Right ventricle myocardium inferior (tissue), 1 donor: ENCODE measurements at regions not wholly inside any gene's neighbourhood (a gene's known extent, or its start where the extent isn't known, plus 50 kb on each side); places are given as distances from the start of the nearest gene placed in this dataset.

ENCODE experiments used
- ATAC-seq: fragments of 200-7000 bp; cut with Tn5 transposase; one replicate; pipeline ENCODE4 v1.9.1; 2020; ENCODE audit warnings: mild to moderate bottlenecking, moderate library complexity
- DNase-seq: peaks from one replicate; pipeline ENCODE4 v3.0.0; 2021; ENCODE audit errors: missing footprints
- intact Hi-C: fragments of 100-400 bp; cut with DNase I; formaldehyde crosslinking; loops from one replicate; pipeline ENCODE4 v1.11.0; 2022
- donor health status: DM: no; HTN: yes; CAD: no; lungs with severe emphysema.

GRCh38 chr2:8018956-8019355 is 662.9 kb upstream of the ID2 start:
- ATAC-seq, result no peak
- intact Hi-C loops, result no loop called here
- no peak for DNase-seq

GRCh38 chr2:8019934-8020333 is 661.9 kb upstream of the ID2 start:
- no peak for ATAC-seq
- no peak for DNase-seq
- intact Hi-C loops, result no loop called here

- intact Hi-C loops, result no loop called here
- DNase-seq (no peak), ATAC-seq (no peak)
These were observed 659.9 kb upstream of the ID2 start for GRCh38 chr2:8021921-8022320.

- intact Hi-C loops, result no loop called here
- ATAC-seq, result no peak
- DNase-seq, result no peak
These were observed 658.8 kb upstream of the ID2 start for GRCh38 chr2:8022908-8023640.

GRCh38 chr2:8024506-8024905 is 657.4 kb upstream of the ID2 start:
- DNase-seq (no peak), ATAC-seq (no peak)
- intact Hi-C loops, result no loop called here

- intact Hi-C loops, result no loop called here
- ATAC-seq, result no peak
- no peak for DNase-seq
These were observed 655.5 kb upstream of the ID2 start for GRCh38 chr2:8026381-8026780.

- ATAC-seq (no peak), DNase-seq (no peak)
- intact Hi-C loops, result no loop called here
These were observed 654.5 kb upstream of the ID2 start for GRCh38 chr2:8027387-8027786.

GRCh38 chr2:8028036-8028435 is 653.8 kb upstream of the ID2 start:
- no peak for ATAC-seq
- intact Hi-C loops, result no loop called here
- DNase-seq, result no peak

GRCh38 chr2:8028436-8028835 is 653.4 kb upstream of the ID2 start:
- ATAC-seq, result no peak
- intact Hi-C loops, result no loop called here
- DNase-seq, result no peak

GRCh38 chr2:8028981-8029380 is 652.9 kb upstream of the ID2 start:
- DNase-seq (no peak), ATAC-seq (no peak)
- intact Hi-C loops, result no loop called here

GRCh38 chr2:8030573-8031303 is 651.1 kb upstream of the ID2 start:
- intact Hi-C loops, result no loop called here
- DNase-seq (no peak), ATAC-seq (no peak)

GRCh38 chr2:8031370-8031769 is 650.5 kb upstream of the ID2 start:
- DNase-seq (no peak), ATAC-seq (no peak)
- intact Hi-C loops, result no loop called here

GRCh38 chr2:8033546-8034096 is 648.2 kb upstream of the ID2 start:
- ATAC-seq (no peak), DNase-seq (no peak)
- intact Hi-C loops, result no loop called here

GRCh38 chr2:8036366-8036765 is 645.5 kb upstream of the ID2 start:
- ATAC-seq, result no peak
- no peak for DNase-seq
- intact Hi-C loops, result no loop called here

- DNase-seq (no peak), ATAC-seq (no peak)
- intact Hi-C loops, result no loop called here
These were observed 642.1 kb upstream of the ID2 start for GRCh38 chr2:8039732-8040131.

GRCh38 chr2:8043295-8043694 is 638.6 kb upstream of the ID2 start:
- no peak for DNase-seq
- ATAC-seq, result no peak
- intact Hi-C loops, result no loop called here

- DNase-seq, result no peak
- intact Hi-C loops, result no loop called here
- no peak for ATAC-seq
These were observed 637.7 kb upstream of the ID2 start for GRCh38 chr2:8044046-8044594.

- intact Hi-C loops, result no loop called here
- DNase-seq (no peak), ATAC-seq (no peak)
These were observed 636.7 kb upstream of the ID2 start for GRCh38 chr2:8045081-8045614.

- intact Hi-C loops, result no loop called here
- ATAC-seq, result no peak
- no peak for DNase-seq
These were observed 635.0 kb upstream of the ID2 start for GRCh38 chr2:8046849-8047248.

GRCh38 chr2:8049176-8049575 is 632.7 kb upstream of the ID2 start:
- DNase-seq (no peak), ATAC-seq (peak; percentile 26)
- intact Hi-C loops, result no loop called here
